Peyer's patch (tissue), 4 donors: ENCODE measurements at regions not wholly inside any gene's neighbourhood (a gene's known extent, or its start where the extent isn't known, plus 50 kb on each side); places are given as distances from the start of the nearest gene placed in this dataset.

Experiments
- DNase-seq, 3 donors: peaks; one replicate each; pipeline ENCODE4 v3.0.0-alpha.2; 2017 to 2019
- H3K27ac ChIP-seq, 4 donors: fragments of 200-600 bp; sonication (generic); one replicate each; pipeline ENCODE4 v1.5.1; 2016 to 2019
- H3K27me3 ChIP-seq, 2 donors: fragments of 200-600 bp; sonication (generic); one replicate each; pipeline ENCODE4 v1.5.1; 2019
- H3K36me3 ChIP-seq, 3 donors: fragments of 200-600 bp; sonication (generic); one replicate each; pipeline ENCODE4 v1.5.1; 2016 to 2019
- H3K4me1 ChIP-seq, 4 donors: fragments of 200-600 bp; sonication (generic); one replicate each; pipeline ENCODE4 v1.5.1; 2016 to 2019
- H3K4me3 ChIP-seq, 4 donors: fragments of 200-600 bp; sonication (generic); 1 replicate in 3 of 4; 2 replicates in 1 of 4; pipeline ENCODE4 v1.5.1; 2016 to 2019; ENCODE audit warnings: mild to moderate bottlenecking in 1 of 4
- H3K9me3 ChIP-seq, 4 donors: fragments of 200-600 bp; sonication (generic); one replicate each; pipeline ENCODE4 v1.5.1; 2016 to 2019; ENCODE audit warnings: mild to moderate bottlenecking in 1 of 4
- POLR2A ChIP-seq, 2 donors: fragments of 450-650 bp; IDR thresholded peaks; one replicate each; pipeline ENCODE4 v1.5.1; 2017; ENCODE audit warnings: antibody characterized with exemption in 2 of 2, mild to moderate bottlenecking in 2 of 2, moderate library complexity in 2 of 2
- TF ChIP-seq, protein P1 (sequence below), 6 experiments: fragments of 450-650 bp in 4 of 6; fragments of 200-600 bp in 2 of 6; sonication (generic) in 1 of 6; IDR thresholded peaks; one replicate each; pipeline ENCODE4 v1.5.1; 2017 to 2019; ENCODE audit warnings: antibody characterized with exemption in 6 of 6, mild to moderate bottlenecking in 3 of 6, moderate library complexity in 1 of 6

DNA sequence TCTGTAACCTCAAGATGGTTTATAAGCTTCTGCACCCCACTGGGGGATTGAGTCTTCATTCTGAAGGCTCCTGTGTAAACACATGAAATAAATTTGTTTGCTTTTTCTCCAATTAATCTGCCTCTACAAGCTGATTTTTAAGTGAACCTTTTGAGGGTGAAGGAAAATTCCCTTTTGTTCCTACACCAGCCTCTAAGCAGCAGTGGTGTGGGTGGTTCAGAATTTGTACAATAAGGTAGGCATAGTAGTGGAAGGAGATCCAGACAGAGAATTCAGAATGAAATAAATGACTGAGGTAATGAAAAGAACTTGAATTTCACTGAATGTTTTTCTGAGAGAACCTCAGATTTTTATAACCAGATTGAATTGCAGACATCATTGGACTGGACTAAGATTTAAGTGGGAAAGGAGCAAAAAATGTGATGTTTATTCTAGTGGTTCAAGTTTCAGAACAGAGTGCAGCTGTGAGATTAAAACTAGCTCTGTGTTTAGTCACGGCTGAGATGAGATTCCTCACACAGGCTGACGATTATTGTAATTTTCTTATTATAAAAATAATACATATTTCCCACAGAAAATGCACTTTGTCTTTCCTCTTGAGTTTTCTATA, 1162.2 kb downstream of the TYW1 start:
- no peak for DNase-seq
- no peaks in the 10 kb centered on the region for H3K4me1 ChIP-seq
- no peak overlapping the region for H3K27ac ChIP-seq
- no peak for TF ChIP-seq POLR2A (IDR thresholded peaks at IDR 0.05)
- TF ChIP-seq, protein P1, sequence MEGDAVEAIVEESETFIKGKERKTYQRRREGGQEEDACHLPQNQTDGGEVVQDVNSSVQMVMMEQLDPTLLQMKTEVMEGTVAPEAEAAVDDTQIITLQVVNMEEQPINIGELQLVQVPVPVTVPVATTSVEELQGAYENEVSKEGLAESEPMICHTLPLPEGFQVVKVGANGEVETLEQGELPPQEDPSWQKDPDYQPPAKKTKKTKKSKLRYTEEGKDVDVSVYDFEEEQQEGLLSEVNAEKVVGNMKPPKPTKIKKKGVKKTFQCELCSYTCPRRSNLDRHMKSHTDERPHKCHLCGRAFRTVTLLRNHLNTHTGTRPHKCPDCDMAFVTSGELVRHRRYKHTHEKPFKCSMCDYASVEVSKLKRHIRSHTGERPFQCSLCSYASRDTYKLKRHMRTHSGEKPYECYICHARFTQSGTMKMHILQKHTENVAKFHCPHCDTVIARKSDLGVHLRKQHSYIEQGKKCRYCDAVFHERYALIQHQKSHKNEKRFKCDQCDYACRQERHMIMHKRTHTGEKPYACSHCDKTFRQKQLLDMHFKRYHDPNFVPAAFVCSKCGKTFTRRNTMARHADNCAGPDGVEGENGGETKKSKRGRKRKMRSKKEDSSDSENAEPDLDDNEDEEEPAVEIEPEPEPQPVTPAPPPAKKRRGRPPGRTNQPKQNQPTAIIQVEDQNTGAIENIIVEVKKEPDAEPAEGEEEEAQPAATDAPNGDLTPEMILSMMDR (IDR thresholded peaks at IDR 0.05): no peak
- no peaks in the 10 kb centered on the region for H3K27me3 ChIP-seq
- H3K36me3 ChIP-seq: no peaks in the 10 kb centered on the region
- no peak overlapping the region for H3K4me3 ChIP-seq
- no peaks in the 10 kb centered on the region for H3K9me3 ChIP-seq

DNA sequence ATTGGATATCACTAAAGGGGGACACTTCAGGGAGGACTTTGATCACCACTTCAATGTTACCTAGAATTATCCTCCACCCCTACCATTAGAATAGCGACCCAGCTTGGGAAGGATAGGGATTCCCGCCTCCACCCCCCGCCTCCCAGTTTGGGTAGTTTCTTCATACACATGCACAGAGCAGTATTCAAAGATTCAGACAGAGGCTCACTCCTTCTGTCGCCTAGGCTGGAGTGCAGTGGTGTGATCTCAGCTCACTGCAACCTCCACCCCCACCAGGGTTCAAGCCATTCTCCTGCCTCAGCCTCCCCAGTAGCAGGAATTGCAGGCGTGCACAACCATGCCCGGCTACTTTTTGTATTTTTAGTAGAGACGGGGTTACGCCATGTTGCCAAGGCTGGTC, 1166.1 kb downstream of the TYW1 start:
- Histone ChIP-seq H3K27ac (no peak overlapping the region), H3K9me3 (no peaks in the 10 kb centered on the region), H3K4me1 (no peaks in the 10 kb centered on the region), H3K27me3 (no peaks in the 10 kb centered on the region), H3K4me3 (no peak overlapping the region), H3K36me3 (no peaks in the 10 kb centered on the region)
- no peak for DNase-seq
- TF ChIP-seq, protein P1 (IDR thresholded peaks at IDR 0.05): no peak
- TF ChIP-seq POLR2A (IDR thresholded peaks at IDR 0.05): no peak

DNA sequence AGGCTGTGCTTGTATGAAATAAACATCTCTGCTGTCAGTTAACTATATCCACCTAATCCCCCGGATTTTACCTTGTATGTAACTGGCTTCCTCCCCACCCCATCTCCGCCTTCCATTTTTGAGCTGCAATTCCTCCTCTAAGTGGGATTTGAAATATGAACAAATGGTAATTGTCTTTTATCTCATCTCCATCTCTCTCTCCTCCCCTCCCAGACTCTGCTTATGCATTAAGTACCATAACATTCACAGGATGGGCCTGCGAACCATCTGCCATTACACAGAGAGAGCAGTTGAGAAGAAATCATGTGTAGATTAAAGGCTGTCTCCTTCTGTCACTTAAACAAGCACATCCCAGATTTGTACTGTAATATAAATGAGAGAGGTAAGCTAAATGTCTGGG, 1169.9 kb downstream of the TYW1 start:
- Histone ChIP-seq H3K27me3 (no peaks in the 10 kb centered on the region), H3K4me3 (no peak overlapping the region), H3K27ac (no peak overlapping the region), H3K36me3 (no peaks in the 10 kb centered on the region), H3K9me3 (no peaks in the 10 kb centered on the region), H3K4me1 (no peaks in the 10 kb centered on the region)
- TF ChIP-seq, protein P1 (IDR thresholded peaks at IDR 0.05): no peak
- TF ChIP-seq POLR2A (IDR thresholded peaks at IDR 0.05): no peak
- no peak for DNase-seq

DNA sequence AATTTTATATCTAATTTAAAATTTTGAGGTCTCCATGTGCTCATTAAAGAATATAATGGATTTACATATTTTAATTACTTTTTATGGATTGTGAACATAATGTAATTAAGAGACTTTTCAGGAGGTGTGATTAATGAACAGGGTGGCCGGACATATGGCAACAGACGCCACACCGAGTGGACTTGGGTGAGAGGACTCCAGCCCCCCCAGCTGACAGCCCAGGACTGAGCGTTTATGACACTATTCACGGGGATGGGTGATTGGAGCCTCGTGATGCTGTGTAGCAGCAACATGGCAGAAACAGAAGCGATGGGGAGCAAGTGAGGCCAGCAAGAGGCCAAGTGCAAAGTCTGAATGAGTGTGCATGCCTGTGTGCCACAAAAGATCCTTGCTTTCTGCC, 1176.9 kb downstream of the TYW1 start:
- no peak for TF ChIP-seq POLR2A (IDR thresholded peaks at IDR 0.05)
- TF ChIP-seq, protein P1 (IDR thresholded peaks at IDR 0.05): no peak
- H3K27ac ChIP-seq: no peak overlapping the region
- H3K36me3 ChIP-seq: no peaks in the 10 kb centered on the region
- no peaks in the 10 kb centered on the region for H3K4me1 ChIP-seq
- no peaks in the 10 kb centered on the region for H3K9me3 ChIP-seq
- no peaks in the 10 kb centered on the region for H3K27me3 ChIP-seq
- no peak overlapping the region for H3K4me3 ChIP-seq
- DNase-seq: no peak

DNA sequence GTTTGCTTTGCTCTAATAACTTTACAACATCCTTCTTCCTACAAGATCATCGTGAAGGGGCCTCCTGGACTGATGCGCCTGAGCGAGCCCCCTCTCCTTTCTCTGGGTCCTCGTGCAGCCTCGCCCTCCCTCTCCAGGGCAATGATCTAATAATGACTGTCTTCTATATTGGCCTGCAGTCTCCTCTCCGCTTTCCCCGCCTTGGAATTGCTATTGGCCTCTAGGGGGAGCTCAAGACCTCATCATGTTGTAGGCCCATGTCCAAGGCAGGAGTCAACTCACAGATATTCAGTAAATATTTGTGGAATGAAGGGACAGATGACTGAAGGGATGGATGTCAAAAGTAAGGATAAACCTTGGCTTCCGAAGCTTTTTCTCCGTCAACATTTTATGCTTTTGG, 1180.3 kb downstream of the TYW1 start:
- Histone ChIP-seq H3K27ac (no peak overlapping the region), H3K36me3 (no peaks in the 10 kb centered on the region), H3K4me3 (no peak overlapping the region), H3K9me3 (no peaks in the 10 kb centered on the region), H3K27me3 (no peaks in the 10 kb centered on the region), H3K4me1 (no peaks in the 10 kb centered on the region)
- DNase-seq: peak in 1 of 3 donors; percentile 53
- TF ChIP-seq POLR2A (IDR thresholded peaks at IDR 0.05): no peak
- TF ChIP-seq, protein P1 (IDR thresholded peaks at IDR 0.05): peak in 4 of 6 experiments; percentile 29 to 51 (median 44)

DNA sequence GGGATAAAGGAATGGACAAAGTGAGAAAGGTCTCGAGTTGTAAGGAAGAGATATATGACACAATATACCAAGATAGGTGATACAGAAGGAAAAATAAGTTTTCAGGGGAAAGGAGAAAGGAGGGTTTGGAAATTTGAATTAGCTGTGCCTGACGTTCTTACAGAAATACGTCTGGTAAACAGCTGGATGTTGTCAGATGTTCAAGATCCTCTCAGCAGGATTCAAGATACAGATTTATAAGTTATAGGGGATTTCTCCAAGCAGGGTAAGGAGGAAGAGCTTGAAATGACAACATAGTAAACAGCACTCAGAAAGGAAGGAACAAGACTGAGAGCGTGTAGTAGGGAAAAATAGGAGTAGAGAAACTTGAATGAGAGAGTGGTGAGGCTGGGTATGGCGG, 1184.1 kb downstream of the TYW1 start:
- Histone ChIP-seq H3K36me3 (no peaks in the 10 kb centered on the region), H3K9me3 (no peaks in the 10 kb centered on the region), H3K4me1 (no peaks in the 10 kb centered on the region), H3K27me3 (no peaks in the 10 kb centered on the region), H3K4me3 (no peak overlapping the region), H3K27ac (no peak overlapping the region)
- no peak for DNase-seq
- no peak for TF ChIP-seq POLR2A (IDR thresholded peaks at IDR 0.05)
- TF ChIP-seq, protein P1 (IDR thresholded peaks at IDR 0.05): no peak
